Skeletal muscle cell (primary cell): ENCODE measurements at regions not wholly inside any gene's neighbourhood (a gene's known extent, or its start where the extent isn't known, plus 50 kb on each side); places are given as distances from the start of the nearest gene placed in this dataset.
"Not testable (repeated sequence)": the region's sequence is repeated elsewhere in the genome, so short reads cannot be mapped to it uniquely, and the experiment has no call there.

Experiments used
- DNase-seq: peaks from one replicate; pipeline ENCODE4 v3.0.0-alpha.2; 2010; ENCODE audit warnings: low read depth
- H3K4me3 ChIP-seq: 2 replicates; pipeline ENCODE4 v1.5.1; 2011; ENCODE audit warnings: low read depth, mild to moderate bottlenecking, control low read depth, low read length, moderate library complexity

DNA sequence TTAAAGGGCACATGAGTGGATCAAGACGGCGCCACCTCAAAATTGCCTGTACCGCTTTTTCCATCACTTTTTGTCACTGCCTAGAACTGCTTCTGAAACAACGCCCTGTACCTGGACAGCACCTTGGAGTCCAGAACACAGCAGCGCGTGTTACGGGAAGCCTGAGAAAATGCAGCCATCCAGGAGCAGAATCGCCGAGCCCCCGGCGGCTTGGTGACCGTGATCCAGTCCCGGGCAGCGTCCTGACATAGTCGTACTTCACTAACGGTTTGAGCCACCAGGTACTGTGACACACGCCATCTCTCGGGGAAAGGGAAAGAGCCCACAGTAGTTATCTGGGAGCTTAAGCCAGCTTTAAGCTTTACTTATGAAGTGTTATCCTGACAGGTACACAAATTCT is 168.9 kb upstream of the SALL3 start:
- no peak overlapping the region for H3K4me3 ChIP-seq
- DNase-seq = no peak

DNA sequence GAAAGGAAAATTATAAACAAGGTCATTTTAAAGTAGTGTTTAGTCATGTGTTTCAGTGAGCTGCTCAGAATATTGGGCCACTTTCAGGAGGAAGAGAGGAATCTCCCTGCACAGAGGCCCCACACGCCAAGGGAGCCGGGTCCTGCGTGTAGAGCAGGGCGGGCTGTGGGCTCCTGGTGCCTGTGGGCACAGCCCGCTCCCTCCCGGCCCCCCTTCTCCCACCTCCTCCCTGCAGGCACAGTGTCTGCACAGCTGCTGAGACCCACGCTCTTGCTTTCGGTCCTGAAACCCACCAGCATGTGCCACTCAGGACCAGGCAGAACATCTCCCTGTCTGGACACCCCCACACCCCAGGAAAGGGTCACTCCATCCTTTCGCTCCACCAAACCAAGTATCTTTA is 167.6 kb upstream of the SALL3 start:
- H3K4me3 ChIP-seq = no peak overlapping the region
- DNase-seq = no peak

DNA sequence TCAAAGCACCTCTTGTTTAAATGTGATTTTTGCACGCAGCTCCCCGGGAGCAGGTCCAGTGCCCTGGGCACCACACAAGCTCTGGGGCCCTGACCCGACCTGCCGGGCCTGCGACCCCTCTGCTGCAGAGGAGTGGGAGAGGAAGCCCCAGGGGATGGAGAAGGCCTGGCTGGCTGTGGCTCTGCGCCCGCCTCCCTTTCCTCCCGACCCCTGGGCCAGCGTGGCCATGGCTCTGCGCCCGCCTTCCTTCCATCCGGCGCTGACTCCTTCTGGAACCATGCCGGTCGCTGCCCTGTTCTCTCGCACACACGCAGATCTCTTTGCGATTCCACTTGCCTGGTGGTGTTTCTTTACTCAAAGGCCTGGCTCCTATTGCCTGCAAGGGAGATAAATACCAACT is 166.5 kb upstream of the SALL3 start:
- H3K4me3 ChIP-seq = no peak overlapping the region
- DNase-seq = no peak

GRCh38 chr18:78813936-78814710 is 165.5 kb upstream of the SALL3 start:
- no peak overlapping the region for H3K4me3 ChIP-seq
- no peak for DNase-seq

- H3K4me3 ChIP-seq = no peak overlapping the region
- DNase-seq = no peak
These were observed 164.9 kb upstream of the SALL3 start for GRCh38 chr18:78814766-78815165.

- DNase-seq = no peak
- H3K4me3 ChIP-seq = no peak overlapping the region
These were observed 163.5 kb upstream of the SALL3 start for GRCh38 chr18:78816114-78816513.

GRCh38 chr18:78816916-78817315 is 162.7 kb upstream of the SALL3 start:
- H3K4me3 ChIP-seq = no peak overlapping the region
- DNase-seq = no peak

DNA sequence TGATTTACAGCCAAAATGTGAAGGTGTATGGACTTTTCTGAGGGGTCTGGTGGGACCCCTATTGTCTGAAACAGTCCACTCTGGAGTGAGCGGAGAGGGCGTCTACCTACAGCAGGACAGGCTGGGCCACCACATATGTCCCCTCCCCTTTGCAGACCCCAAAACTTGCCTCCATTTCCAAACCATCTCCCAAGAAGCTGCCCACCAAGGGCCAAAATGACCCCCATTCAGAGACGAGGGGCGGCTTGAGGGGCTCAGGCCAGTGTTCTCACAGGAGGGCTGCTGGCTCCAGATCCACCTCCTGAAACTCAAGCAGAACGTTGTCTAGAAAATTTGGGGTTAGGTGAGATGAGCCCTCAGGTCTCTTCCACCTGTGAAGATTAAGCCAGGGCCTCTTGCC is 161.1 kb upstream of the SALL3 start:
- DNase-seq = no peak
- no peak overlapping the region for H3K4me3 ChIP-seq

DNA sequence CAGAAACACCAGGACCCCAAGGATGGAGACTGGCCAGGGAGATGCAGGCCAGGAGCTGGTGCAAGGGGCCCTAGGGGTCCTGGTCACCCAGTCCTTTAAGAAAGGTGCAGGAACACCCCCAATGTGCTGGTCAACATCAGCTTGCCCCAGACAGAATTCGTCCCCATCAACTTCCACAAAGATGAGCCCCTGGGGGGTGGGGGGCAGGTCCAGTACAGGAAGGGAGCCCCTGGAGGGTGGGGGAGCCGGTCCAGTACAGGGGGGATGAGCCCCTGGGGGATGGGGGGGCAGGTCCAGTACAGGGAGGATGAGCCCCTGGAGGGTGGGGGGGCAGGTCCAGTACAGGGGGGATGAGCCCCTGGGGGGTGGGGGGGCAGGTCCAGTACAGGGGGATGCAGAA is 160.7 kb upstream of the SALL3 start:
- no peak overlapping the region for H3K4me3 ChIP-seq
- no peak for DNase-seq

- DNase-seq = no peak
- H3K4me3 ChIP-seq = no peak overlapping the region
These were observed 159.3 kb upstream of the SALL3 start for GRCh38 chr18:78820161-78820834.

- DNase-seq = no peak
- no peak overlapping the region for H3K4me3 ChIP-seq
These were observed 158.2 kb upstream of the SALL3 start for GRCh38 chr18:78821396-78821795.

DNA sequence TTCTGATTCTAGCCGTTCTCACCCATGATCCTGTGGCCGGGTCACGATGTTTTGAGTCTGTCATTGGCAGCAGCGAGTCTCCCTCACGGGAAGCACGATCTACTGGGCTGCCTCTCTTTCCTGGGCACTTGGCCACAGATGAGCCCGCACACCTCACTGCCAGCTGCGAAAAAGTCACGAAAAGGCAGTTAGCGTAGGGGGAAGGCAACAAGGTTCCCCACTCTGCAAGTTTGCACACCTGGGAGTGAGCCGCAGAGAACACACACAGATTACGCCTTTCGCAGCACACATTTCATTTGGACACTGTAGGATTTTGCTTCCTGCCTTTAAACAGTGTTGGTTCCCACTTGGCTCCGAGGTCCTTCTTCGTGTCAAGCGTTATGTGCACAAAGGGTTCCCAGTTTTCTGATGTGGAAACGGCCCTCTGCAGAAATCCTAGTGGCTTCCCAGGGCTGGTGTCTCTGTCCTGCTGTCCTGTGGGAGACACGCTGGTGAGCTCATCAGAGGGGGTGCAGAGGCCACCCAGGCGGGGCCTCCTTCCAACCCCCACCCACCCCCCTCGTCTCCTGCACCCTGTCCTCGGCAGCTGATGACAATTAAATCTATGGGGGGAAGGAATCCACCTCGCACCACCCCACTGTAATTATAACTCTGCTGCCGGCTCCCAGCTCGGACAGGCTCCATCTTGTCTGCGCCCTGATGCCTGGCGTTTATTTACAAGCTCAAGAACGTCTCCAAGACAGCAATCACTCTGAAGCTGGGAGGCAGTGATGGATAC is 157.3 kb upstream of the SALL3 start:
- no peak overlapping the region for H3K4me3 ChIP-seq
- no peak for DNase-seq

DNA sequence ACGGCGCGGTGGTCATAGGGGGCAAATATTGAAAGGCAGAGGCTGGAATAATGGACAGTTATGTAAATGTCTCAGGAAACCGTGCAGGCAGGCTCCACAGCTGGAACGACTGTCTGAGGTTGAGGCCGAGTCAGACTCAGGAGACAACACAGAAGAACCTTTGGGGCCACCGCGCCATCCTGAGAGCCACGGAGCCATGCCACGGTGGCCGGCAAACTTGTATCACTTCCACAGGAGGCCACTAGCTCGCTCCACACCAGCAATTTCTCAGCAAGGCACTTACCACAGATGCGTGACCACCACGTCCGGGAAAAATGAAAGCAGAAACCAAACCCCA is 156.7 kb upstream of the SALL3 start:
- no peak for DNase-seq
- H3K4me3 ChIP-seq = no peak overlapping the region

DNA sequence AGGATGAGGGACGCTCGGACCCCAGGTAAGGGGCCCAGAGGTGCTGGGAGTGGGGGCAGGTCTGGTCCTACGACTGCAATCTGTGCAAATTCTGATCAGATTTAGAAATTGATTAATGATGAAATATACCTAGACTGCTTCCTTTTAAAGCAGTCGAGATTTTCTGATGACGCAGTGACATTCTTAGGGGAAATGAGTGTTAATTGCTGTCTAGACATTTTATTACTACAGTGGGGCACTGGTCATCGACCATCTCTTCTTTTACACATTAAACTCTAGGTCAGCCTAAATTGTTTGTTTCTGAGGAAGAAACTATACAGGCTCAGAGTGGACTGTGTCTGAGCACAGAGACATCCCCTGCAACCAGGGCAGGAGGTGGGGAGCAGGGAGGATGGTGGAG is 154.4 kb upstream of the SALL3 start:
- no peak for DNase-seq
- no peak overlapping the region for H3K4me3 ChIP-seq

DNA sequence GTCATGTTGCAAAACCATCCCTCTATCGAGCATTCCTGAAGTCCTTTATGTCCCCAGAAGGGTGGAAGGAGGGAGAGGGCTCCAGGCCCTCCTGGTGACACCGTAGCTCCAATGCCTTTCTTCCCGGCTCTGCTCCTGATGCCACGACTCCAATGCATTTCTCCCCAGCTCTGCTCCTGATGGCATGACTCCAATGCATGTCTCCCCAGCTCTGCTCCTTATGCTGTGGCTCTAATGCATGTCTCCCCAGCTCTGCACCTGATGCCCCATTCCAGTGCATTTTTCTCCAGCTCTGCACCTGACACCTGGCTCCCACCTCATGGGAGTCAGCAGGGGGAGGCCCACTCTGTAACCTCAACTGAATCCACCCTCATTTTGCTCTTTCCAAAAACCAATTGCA is 153.0 kb upstream of the SALL3 start:
- H3K4me3 ChIP-seq = no peak overlapping the region
- DNase-seq = no peak

- H3K4me3 ChIP-seq = no peak overlapping the region
These were observed 152.5 kb upstream of the SALL3 start for GRCh38 chr18:78827141-78827540.

DNA sequence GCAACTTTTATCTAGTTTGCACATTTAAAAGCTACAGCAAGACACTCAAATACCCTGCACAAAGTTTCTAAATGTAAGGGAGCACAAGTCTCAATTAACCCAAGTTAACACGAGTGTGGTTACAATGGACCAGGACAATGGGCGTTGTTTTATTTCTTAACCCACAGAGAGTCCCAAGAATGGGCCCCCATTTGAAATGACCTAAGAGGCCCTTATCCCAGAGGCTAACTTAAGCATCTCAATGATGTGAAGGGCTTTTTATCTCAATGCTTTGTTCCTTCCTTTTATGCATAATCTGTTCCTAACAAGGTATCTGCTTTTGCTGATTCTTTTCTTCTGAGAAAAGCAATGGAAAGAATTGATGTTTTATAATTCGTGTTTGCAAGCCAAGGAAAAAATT is 151.5 kb upstream of the SALL3 start:
- DNase-seq = no peak
- no peak overlapping the region for H3K4me3 ChIP-seq

More at GRCh38 chr18:78827141-78827540, 152.5 kb upstream of the SALL3 start:
- DNase-seq = no peak

DNA sequence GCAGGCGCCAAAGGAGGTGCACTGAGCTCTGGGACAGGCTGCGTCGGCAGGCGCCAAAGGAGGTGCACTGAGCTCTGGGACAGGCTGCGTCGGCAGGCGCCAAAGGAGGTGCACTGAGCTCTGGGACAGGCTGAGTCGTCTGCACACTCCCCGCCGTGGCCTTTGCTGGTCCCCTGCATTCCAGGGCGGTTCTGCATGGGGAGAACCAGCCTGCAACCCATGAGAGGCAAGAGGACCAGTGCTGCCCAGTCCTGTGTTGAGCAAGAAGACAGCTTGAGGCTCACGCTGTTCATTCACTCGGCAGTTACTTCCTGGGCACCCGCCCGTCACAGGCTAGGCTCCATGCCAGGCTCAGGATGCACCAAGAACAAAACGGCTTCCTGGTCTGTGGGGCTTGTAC is 150.6 kb upstream of the SALL3 start:
- DNase-seq, H3K4me3 ChIP-seq: not testable (repeated sequence)

DNA sequence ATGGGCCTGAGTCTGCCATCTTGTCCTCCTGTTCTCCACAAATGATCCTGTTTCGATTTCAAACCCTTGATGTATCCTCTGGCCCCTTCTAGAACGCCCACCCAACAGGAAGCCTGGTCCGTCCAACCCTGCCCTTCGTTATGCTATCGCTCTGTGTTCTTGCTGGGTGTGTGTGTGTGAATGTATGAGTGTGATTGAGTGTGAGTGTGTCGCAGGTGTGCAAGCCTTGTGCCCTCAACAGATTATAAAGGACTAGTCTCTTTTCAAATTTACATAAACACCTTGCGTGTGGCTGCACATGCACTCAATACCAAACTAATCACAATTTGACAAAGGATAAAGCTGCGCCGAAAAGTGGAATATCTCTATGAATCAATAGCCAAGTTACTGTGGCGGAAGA is 149.5 kb upstream of the SALL3 start:
- H3K4me3 ChIP-seq = no peak overlapping the region
- DNase-seq = no peak

DNA sequence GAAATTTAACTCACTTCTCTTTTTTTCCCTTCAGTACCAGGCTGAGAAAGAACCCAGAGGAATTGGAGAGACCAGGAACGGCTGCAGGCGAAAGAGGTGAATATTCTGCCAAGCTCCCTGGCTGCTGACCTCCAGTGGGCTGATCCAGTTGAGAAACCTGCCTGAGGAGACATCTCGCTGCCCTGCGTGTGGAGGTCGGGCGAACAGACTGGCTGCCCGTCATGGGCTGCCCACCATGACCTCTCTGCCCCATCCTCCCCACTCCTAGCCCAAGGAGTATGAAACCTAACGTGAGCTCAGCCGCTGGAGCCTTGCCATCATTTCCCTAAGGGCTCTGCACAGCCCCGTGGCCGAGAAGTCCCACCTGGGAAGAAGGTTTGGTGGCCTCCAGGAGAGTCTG is 148.8 kb upstream of the SALL3 start:
- H3K4me3 ChIP-seq = no peak overlapping the region
- DNase-seq = no peak

- no peak for DNase-seq
- H3K4me3 ChIP-seq = no peak overlapping the region
These were observed 148.0 kb upstream of the SALL3 start for GRCh38 chr18:78831603-78832002.
